ENCODE measurements at regions not wholly inside any gene's neighbourhood (a gene's known extent, or its start where the extent isn't known, plus 50 kb on each side); places are given as distances from the start of the nearest gene placed in this dataset.
"Not testable (repeated sequence)": the region's sequence is repeated elsewhere in the genome, so short reads cannot be mapped to it uniquely, and the experiment has no call there.

DNA sequence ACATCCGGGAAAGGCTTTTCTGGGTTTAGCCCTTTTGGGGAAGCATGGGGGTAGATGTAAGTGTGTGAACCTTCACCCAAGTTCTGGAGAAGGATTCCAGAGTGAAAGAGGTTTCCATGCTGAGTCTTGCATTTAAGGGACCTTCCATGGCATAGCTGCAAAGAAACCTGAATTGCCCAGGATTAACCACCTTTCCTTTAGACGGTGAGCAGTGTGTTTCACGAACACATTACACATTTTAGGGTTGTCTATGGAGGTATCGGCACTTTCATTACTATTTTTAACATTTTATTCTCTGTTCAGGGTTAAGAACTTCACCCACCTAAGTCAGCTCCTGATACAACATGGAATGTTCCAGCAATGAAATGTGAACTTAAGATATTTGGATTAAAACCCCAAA, 250.2 kb upstream of the PLGLB2 start:
- DNase-seq (ENCODE audit: low read depth); H3K4me3 ChIP-seq (ENCODE audit: control insufficient read depth, low read depth, low read length): not testable (repeated sequence)

GRCh38 chr2:87498169-87498853, 249.6 kb upstream of the PLGLB2 start:
- not testable (repeated sequence) for H3K4me3 ChIP-seq (ENCODE audit: control insufficient read depth, low read depth, low read length)

GRCh38 chr2:87498854-87499238, 249.0 kb upstream of the PLGLB2 start:
- H3K4me3 ChIP-seq (ENCODE audit: control insufficient read depth, low read depth, low read length): not testable (repeated sequence)

More at GRCh38 chr2:87498169-87498853, 249.6 kb upstream of the PLGLB2 start:
- DNase-seq (ENCODE audit: low read depth): not testable (repeated sequence)

DNA sequence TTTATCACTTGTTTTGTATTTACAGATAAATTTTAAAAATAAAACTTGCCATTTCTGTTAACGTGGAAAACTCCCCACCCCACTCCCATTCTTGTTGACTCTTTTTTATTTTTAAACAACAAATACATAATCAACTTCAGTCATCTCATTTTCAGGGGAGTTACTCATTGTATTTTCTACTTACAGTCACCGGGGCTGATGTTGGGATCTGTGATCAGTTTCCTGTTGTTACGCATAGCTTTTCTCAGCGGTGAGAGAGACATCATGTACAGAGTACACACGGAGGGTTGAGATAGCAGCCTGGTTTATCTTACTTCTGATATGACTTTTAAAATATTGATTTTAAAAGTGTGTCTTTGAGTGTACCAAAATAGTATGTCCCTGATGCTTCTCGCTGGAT, 248.0 kb upstream of the PLGLB2 start:
- DNase-seq (ENCODE audit: low read depth); H3K4me3 ChIP-seq (ENCODE audit: control insufficient read depth, low read depth, low read length): not testable (repeated sequence)

More at GRCh38 chr2:87498854-87499238, 249.0 kb upstream of the PLGLB2 start:
- not testable (repeated sequence) for DNase-seq (ENCODE audit: low read depth)

GRCh38 chr2:87500421-87500820, 247.5 kb upstream of the PLGLB2 start:
- DNase-seq (ENCODE audit: low read depth); H3K4me3 ChIP-seq (ENCODE audit: control insufficient read depth, low read depth, low read length): not testable (repeated sequence)

DNA sequence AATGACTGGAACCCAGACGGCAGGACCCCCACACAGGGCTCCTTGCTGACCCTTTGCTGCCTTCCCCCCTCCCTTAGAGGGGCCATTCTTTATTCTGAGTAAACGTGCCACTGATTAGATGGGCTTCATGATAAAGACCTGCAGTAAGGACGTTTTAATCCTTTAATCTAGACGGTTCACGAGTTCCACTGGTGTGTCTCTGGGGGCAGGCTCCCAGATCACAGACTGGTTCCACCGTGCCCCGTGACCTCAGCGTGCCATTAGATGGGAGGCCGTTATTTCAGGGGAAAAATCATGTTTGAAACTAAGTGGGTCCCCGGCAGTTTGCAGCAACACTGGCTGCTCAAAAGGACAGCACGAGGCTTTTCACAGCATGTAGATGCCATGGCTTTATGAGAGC, 246.9 kb upstream of the PLGLB2 start:
- H3K4me3 ChIP-seq (ENCODE audit: control insufficient read depth, low read depth, low read length); DNase-seq (ENCODE audit: low read depth): not testable (repeated sequence)

DNA sequence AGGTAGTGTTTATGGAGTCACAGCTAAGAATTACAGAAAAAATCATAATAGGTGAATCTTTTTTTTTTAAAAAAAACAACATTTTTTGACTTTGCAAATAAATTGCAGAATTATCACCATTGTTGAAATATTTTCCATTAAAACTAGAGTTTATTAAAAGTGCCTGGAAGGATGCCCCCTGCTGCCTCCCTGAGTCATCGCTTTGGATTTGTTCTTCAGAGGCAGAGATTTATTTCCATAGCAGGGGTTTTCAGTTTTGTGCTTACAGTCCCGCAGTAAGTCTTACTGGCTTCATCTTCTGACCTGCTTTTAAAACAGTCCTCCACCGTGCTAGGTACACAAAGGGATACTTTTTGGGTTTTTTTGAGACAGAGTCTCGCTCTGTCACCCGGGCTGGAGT, 244.9 kb upstream of the PLGLB2 start:
- H3K4me3 ChIP-seq (ENCODE audit: control insufficient read depth, low read depth, low read length); DNase-seq (ENCODE audit: low read depth): not testable (repeated sequence)

DNA sequence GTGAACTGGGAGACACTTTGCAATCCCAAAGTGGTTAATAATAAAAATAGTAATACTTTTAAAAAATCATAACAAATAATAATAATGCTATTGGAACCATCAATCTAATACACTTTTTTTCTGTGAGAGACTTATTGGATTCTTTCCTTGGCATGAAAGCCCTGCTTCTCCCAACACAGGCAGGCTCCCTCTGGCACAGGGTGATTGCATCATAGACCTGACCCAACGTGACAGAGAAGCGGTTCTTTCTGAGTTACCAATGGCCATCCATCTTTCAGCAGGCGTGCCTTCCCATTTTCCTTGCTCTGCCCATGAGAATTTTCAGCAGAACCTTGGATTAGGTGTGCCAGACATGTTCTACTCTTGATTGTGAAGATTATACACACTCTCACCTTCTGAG, 242.6 kb upstream of the PLGLB2 start:
- not testable (repeated sequence) for DNase-seq (ENCODE audit: low read depth); H3K4me3 ChIP-seq (ENCODE audit: control insufficient read depth, low read depth, low read length)

DNA sequence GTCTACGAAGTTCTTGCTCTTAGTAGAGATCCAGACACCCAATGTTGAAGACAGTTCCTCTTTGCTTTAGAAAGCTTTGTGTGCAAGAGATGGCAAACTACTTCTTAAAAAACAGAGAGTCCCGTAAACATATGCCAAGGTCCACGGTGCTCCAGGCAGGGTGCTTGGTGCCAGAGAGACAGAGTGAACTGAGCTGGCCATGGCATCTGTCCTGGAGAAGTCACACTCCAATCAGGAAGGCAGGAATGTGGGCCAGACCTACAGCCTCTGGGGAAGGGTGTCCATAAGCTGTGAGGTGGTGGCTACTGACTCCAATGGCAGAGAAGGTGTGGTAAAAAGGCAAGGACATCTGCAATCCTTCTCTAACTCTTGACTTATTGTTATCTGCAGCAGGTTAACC, 242.0 kb upstream of the PLGLB2 start:
- DNase-seq (ENCODE audit: low read depth); H3K4me3 ChIP-seq (ENCODE audit: control insufficient read depth, low read depth, low read length): not testable (repeated sequence)

DNA sequence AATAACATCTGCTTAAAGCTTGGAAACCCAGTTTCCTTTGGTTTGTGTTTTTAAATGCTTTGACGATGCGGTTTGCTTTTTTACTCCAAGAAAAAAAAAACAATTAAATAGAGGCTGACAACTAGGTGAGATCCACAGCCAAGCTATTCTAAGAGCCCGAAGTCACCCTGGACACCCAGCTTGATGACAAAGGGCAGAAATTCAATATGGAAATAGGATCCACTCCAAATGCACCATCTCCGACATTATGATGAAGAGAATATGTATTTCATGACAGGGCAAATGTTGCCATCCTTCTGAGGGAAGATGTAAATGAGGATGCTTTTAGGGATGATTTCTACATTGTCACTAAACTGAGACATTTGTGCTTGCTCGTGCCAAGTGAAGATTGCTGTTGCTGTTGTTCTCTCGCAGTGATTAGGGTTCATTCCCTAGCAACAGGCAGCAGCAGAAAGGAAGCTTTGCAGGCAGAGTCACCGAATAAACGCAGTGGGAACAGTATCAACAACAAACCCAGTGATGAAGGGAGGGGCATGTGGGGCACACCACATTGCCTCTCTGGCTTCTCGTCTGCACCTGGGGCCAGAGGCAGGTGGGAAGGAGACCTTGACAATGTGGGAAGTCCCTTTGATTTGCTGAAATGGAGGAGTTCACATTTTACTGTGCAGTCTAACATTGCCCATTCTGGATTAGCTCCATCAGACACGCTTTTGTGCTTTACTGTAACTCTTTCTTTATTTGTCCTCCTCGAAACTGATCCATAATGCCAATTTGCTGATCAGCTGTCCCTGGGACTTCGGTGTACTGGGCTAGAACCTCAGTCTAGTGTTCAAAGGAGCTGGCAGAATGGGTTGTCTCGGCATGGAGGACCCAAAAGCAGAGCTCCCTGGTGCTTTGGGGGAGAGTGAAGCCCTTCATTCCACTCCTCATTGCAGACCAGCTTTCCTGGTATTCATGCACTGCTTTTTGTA, 240.2 kb upstream of the PLGLB2 start:
- not testable (repeated sequence) for DNase-seq (ENCODE audit: low read depth); H3K4me3 ChIP-seq (ENCODE audit: control insufficient read depth, low read depth, low read length)

DNA sequence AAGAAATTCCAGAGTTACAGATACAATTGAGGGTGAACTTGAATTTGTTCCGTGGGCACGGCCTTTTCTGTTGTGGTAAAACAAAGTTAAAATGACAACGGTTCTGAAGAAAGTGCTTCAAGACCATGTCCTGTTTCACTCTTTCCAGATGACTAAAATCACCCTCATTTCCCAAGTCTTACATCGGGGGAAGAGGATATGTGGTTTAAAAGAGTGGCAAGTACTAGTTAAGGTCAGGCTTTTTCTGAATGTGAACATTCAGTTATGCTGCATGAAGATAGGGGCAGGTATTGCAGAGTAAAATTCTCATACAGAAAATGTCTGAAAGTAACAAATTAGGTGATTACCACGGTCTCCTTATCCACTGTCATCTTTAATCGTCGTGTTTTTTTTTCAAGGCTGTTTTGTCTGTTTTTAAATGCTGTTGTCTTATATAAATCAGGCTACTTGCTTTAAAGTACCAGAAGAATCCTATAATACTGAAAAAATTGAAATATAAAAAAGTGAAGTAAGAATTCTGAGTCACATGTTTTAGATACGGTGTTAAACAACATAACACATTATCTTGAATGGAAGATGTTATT, 236.6 kb upstream of the PLGLB2 start:
- DNase-seq (ENCODE audit: low read depth); H3K4me3 ChIP-seq (ENCODE audit: control insufficient read depth, low read depth, low read length): not testable (repeated sequence)

DNA sequence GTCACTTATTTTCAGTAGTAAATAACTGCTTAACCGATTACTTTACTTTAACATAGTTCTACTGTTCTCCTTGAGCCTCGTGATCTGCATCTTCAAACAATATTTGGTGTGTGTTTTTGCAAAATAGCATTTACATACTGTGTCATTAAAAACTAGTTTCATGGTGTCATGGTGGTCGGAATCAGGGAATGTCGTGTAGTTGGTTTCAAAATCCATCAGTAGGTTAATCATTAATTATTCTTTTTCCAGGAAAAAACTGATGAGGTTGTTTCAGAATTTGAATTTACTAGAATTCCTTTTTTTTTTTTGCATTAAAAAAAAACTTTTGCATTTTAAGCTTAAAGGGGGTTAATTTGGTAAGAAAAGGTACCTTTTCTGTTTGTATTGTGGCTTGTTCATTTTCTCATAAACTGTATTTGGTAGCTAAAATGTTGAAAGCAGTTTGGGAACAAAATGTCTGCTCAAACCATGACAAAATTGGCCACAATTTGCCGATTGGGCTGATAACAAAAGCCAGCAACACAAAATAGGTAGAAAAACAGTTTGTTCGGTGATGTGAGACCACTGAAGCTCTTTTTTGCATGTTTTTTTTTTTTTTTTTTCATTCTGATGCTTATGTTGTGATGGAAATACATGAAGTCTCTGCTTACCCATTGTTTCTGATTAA, 234.9 kb upstream of the PLGLB2 start:
- DNase-seq (ENCODE audit: low read depth); H3K4me3 ChIP-seq (ENCODE audit: control insufficient read depth, low read depth, low read length): not testable (repeated sequence)

- not testable (repeated sequence) for H3K4me3 ChIP-seq (ENCODE audit: control insufficient read depth, low read depth, low read length); DNase-seq (ENCODE audit: low read depth)
These were observed 233.9 kb upstream of the PLGLB2 start for GRCh38 chr2:87514034-87514433.

DNA sequence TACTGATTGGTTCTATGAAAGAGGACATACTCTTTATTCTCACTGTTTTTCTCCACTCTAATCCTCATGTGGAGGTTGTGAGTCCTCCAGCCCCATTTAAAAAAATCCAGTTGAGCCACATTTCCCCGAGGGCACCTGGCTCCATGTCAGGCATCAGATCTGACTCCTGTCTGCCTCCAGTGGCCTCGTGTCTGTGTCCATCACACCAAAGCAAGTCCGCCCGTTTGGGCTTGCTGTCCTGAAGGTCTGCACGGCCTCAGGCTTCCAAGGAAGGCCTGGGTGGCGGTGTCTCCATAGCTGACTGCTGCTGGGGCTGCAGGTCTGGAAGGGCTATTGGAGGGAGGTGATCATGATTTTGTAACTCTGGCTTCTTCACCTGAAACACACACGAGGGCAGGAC, 233.4 kb upstream of the PLGLB2 start:
- not testable (repeated sequence) for H3K4me3 ChIP-seq (ENCODE audit: control insufficient read depth, low read depth, low read length)

GRCh38 chr2:87515226-87515625, 232.7 kb upstream of the PLGLB2 start:
- DNase-seq (ENCODE audit: low read depth); H3K4me3 ChIP-seq (ENCODE audit: control insufficient read depth, low read depth, low read length): not testable (repeated sequence)

More for the DNA sequence above, 233.4 kb upstream of the PLGLB2 start:
- not testable (repeated sequence) for DNase-seq (ENCODE audit: low read depth)

DNA sequence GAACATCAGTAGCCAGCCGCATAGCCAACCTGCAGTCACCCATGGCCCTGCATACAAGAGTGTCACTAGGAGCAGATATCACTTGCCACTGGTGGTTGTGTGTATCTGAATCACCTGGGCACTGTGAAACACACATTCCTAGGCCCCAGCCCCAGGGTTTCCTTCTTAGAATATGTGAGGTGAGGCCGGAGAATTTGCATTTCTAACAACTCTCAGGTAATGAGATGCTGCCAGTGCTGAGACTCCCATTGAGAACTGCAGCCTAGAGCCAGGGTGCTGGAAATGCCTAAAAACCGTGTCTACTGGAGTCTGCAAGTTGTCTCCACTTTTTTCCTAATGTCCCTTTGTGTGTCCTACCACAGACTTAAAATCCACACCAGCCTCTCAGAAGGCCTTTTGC, 232.0 kb upstream of the PLGLB2 start:
- DNase-seq (ENCODE audit: low read depth); H3K4me3 ChIP-seq (ENCODE audit: control insufficient read depth, low read depth, low read length): not testable (repeated sequence)

GRCh38 chr2:87516369-87516967, 231.4 kb upstream of the PLGLB2 start:
- DNase-seq (ENCODE audit: low read depth); H3K4me3 ChIP-seq (ENCODE audit: control insufficient read depth, low read depth, low read length): not testable (repeated sequence)

DNA sequence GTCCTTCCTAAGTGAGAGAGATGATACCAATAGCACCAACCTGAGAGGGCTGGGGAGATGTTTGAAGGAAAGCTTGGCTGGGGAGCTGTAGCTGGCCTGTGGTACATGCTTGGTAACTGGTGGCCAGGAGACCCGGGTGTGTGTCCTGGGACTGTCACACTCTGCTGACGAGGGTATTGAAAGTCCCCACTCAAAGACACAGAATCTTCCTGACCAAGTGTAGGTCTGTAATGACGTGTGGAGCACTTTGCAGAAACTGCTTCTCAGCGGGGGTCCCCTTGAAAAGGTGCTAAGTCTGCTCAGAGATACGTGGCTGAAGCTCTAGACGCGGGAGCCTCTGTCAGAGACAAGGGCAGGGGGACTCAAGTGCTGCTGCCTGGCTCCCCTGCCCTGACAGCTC, 230.4 kb upstream of the PLGLB2 start:
- DNase-seq (ENCODE audit: low read depth); H3K4me3 ChIP-seq (ENCODE audit: control insufficient read depth, low read depth, low read length): not testable (repeated sequence)
